T-helper 1 cell (primary cell): ENCODE measurements at regions not wholly inside any gene's neighbourhood (a gene's known extent, or its start where the extent isn't known, plus 50 kb on each side); places are given as distances from the start of the nearest gene placed in this dataset.

Experiments
- DNase-seq, 5 donors: peaks; one replicate each; pipeline ENCODE4 v3.0.0-alpha.2; 2012 to 2020

- no peak for DNase-seq
These were observed 489.7 kb downstream of the CNTN3 start for GRCh38 chr3:74124782-74125181.

GRCh38 chr3:74122281-74122680, 492.2 kb downstream of the CNTN3 start:
- DNase-seq, result no peak

- no peak for DNase-seq
These were observed 492.7 kb downstream of the CNTN3 start for GRCh38 chr3:74121761-74122160.

GRCh38 chr3:74119221-74119620, 494.5 kb upstream of the PDZRN3 start:
- no peak for DNase-seq

GRCh38 chr3:74115906-74116305, 491.2 kb upstream of the PDZRN3 start:
- DNase-seq, result no peak

GRCh38 chr3:74107451-74107850, 482.7 kb upstream of the PDZRN3 start:
- DNase-seq, result no peak

GRCh38 chr3:74106925-74107324, 482.2 kb upstream of the PDZRN3 start:
- DNase-seq, result no peak

- DNase-seq, result no peak
These were observed 466.5 kb upstream of the PDZRN3 start for GRCh38 chr3:74091204-74091603.

- no peak for DNase-seq
These were observed 465.1 kb upstream of the PDZRN3 start for GRCh38 chr3:74089814-74090213.

GRCh38 chr3:74080056-74080461, 455.3 kb upstream of the PDZRN3 start:
- no peak for DNase-seq

GRCh38 chr3:74075241-74075640, 450.5 kb upstream of the PDZRN3 start:
- DNase-seq, result no peak

GRCh38 chr3:74074700-74075099, 450.0 kb upstream of the PDZRN3 start:
- DNase-seq, result no peak

- DNase-seq, result no peak
These were observed 442.6 kb upstream of the PDZRN3 start for GRCh38 chr3:74067296-74067695.

GRCh38 chr3:74066456-74066855, 441.7 kb upstream of the PDZRN3 start:
- DNase-seq, result no peak

- no peak for DNase-seq
These were observed 435.3 kb upstream of the PDZRN3 start for GRCh38 chr3:74059923-74060600.

- no peak for DNase-seq
These were observed 434.7 kb upstream of the PDZRN3 start for GRCh38 chr3:74059301-74059922.

- no peak for DNase-seq
These were observed 432.4 kb upstream of the PDZRN3 start for GRCh38 chr3:74057169-74057568.

GRCh38 chr3:74055061-74055460, 430.3 kb upstream of the PDZRN3 start:
- DNase-seq, result no peak

GRCh38 chr3:74054566-74054965, 429.8 kb upstream of the PDZRN3 start:
- DNase-seq, result no peak

GRCh38 chr3:74053970-74054516, 429.3 kb upstream of the PDZRN3 start:
- DNase-seq, result no peak

- DNase-seq, result no peak
These were observed 424.7 kb upstream of the PDZRN3 start for GRCh38 chr3:74049444-74049843.

- DNase-seq, result no peak
These were observed 424.0 kb upstream of the PDZRN3 start for GRCh38 chr3:74048699-74049098.

- no peak for DNase-seq
These were observed 420.3 kb upstream of the PDZRN3 start for GRCh38 chr3:74045000-74045399.

GRCh38 chr3:74041068-74041675, 416.4 kb upstream of the PDZRN3 start:
- no peak for DNase-seq
